ENCODE measurements at regions not wholly inside any gene's neighbourhood (a gene's known extent, or its start where the extent isn't known, plus 50 kb on each side); places are given as distances from the start of the nearest gene placed in this dataset.
"Not testable (repeated sequence)": the region's sequence is repeated elsewhere in the genome, so short reads cannot be mapped to it uniquely, and the experiment has no call there.

GRCh38 chr2:18047896-18048657 is 169.6 kb downstream of the KCNS3 start:
- H3K27me3 ChIP-seq (ENCODE audit: low read depth, low read length) = no peaks in the 10 kb centered on the region
- no peaks in the 10 kb centered on the region for H3K9me3 ChIP-seq (ENCODE audit: control insufficient read depth in 1 of 2, low read length in 2 of 2)
- H3K36me3 ChIP-seq (ENCODE audit: control insufficient read depth in 1 of 2, insufficient read depth in 2 of 2, low read length in 2 of 2) = no peaks in the 10 kb centered on the region
- H3K4me3 ChIP-seq (ENCODE audit: low read depth in 1 of 2, low read length in 2 of 2) = no peak overlapping the region
- H3K4me1 ChIP-seq (ENCODE audit: control insufficient read depth in 1 of 2, insufficient read depth in 2 of 2, low read length in 2 of 2) = peaks cover 0 to 4% of the 10 kb centered on the region in 2 donors
- H3K27ac ChIP-seq (ENCODE audit: low read length) = no peak overlapping the region

DNA sequence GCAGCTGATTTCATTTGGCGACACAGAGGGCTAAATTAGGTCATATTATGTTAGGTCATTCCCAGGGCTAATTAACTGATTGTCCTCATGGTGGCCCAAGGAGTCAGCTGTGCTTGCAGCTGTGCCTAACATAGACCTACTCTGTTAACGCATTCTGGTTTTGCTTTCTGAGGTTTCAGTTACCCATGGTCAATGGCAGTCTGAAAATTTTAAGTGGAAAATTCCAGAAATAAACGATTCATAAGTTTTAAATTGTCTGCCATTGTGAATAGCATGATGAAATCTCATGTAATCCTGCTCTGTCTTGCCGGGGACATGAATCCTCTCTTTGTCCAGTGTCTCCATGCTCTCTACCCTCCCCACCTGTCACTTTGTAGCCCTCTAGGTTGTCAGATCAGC is 168.7 kb downstream of the KCNS3 start:
- H3K27ac ChIP-seq (ENCODE audit: low read length) = no peak overlapping the region

GRCh38 chr2:18046558-18047212 is 168.2 kb downstream of the KCNS3 start:
- H3K27ac ChIP-seq (ENCODE audit: low read length) = no peak overlapping the region
- H3K4me1 ChIP-seq (ENCODE audit: control insufficient read depth in 1 of 2, insufficient read depth in 2 of 2, low read length in 2 of 2) = peaks cover 0 to 4% of the 10 kb centered on the region in 2 donors
- no peaks in the 10 kb centered on the region for H3K27me3 ChIP-seq (ENCODE audit: low read depth, low read length)
- no peak overlapping the region for H3K4me3 ChIP-seq (ENCODE audit: low read depth in 1 of 2, low read length in 2 of 2)
- H3K9me3 ChIP-seq (ENCODE audit: control insufficient read depth in 1 of 2, low read length in 2 of 2) = no peaks in the 10 kb centered on the region
- H3K36me3 ChIP-seq (ENCODE audit: control insufficient read depth in 1 of 2, insufficient read depth in 2 of 2, low read length in 2 of 2) = no peaks in the 10 kb centered on the region

More for the DNA sequence above, 168.7 kb downstream of the KCNS3 start:
- Histone ChIP-seq H3K4me3 (ENCODE audit: low read depth in 1 of 2, low read length in 2 of 2) (no peak overlapping the region), H3K9me3 (ENCODE audit: control insufficient read depth in 1 of 2, low read length in 2 of 2) (no peaks in the 10 kb centered on the region), H3K27me3 (ENCODE audit: low read depth, low read length) (no peaks in the 10 kb centered on the region), H3K4me1 (ENCODE audit: control insufficient read depth in 1 of 2, insufficient read depth in 2 of 2, low read length in 2 of 2) (peaks cover 0 to 4% of the 10 kb centered on the region in 2 donors), H3K36me3 (ENCODE audit: control insufficient read depth in 1 of 2, insufficient read depth in 2 of 2, low read length in 2 of 2) (no peaks in the 10 kb centered on the region)

DNA sequence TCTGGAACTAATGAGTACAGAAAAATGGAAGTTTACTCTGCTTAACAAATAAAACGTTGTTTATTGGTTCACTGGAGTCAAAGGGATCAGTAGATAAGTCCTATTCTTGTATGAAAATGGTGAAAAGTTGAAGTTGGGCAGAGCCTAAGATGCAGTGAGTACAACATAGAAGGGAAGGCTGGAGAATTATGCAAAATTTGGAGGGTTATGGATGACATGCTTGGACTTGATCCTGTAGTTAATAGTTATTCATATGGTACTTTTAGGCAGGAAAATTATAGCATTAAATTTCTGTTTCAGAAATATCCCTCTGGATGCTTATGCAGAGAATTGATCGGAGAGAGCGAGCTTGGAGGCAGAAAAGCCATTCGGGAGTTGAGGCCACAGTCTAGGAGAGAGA is 167.6 kb downstream of the KCNS3 start:
- H3K36me3 ChIP-seq (ENCODE audit: control insufficient read depth in 1 of 2, insufficient read depth in 2 of 2, low read length in 2 of 2) = no peaks in the 10 kb centered on the region
- H3K4me1 ChIP-seq (ENCODE audit: control insufficient read depth in 1 of 2, insufficient read depth in 2 of 2, low read length in 2 of 2) = peaks cover 0 to 4% of the 10 kb centered on the region in 2 donors
- no peak overlapping the region for H3K4me3 ChIP-seq (ENCODE audit: low read depth in 1 of 2, low read length in 2 of 2)
- no peak overlapping the region for H3K27ac ChIP-seq (ENCODE audit: low read length)
- no peaks in the 10 kb centered on the region for H3K9me3 ChIP-seq (ENCODE audit: control insufficient read depth in 1 of 2, low read length in 2 of 2)
- no peaks in the 10 kb centered on the region for H3K27me3 ChIP-seq (ENCODE audit: low read depth, low read length)

DNA sequence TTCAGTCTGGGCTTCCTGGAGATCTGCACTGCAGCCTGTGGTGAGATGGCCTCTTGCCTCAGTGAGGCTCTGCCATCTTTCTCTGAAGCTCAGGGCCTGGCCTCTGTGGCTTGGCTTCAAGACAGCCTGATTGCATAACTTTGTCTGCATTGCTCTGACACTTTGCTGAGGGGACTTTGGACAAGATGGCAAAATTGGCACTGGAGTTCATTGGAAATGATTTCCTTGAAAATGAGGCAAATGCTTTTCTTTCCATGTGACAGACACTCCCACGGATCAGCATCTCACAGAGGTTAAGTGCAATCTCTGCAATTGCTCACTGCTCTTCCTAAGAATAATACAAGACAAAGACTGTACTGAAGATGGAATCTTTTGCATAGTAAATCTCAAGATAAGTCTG is 166.8 kb downstream of the KCNS3 start:
- Histone ChIP-seq H3K4me1 (ENCODE audit: control insufficient read depth in 1 of 2, insufficient read depth in 2 of 2, low read length in 2 of 2) (peaks cover 0 to 4% of the 10 kb centered on the region in 2 donors), H3K9me3 (ENCODE audit: control insufficient read depth in 1 of 2, low read length in 2 of 2) (no peaks in the 10 kb centered on the region), H3K27me3 (ENCODE audit: low read depth, low read length) (no peaks in the 10 kb centered on the region), H3K4me3 (ENCODE audit: low read depth in 1 of 2, low read length in 2 of 2) (no peak overlapping the region), H3K36me3 (ENCODE audit: control insufficient read depth in 1 of 2, insufficient read depth in 2 of 2, low read length in 2 of 2) (no peaks in the 10 kb centered on the region), H3K27ac (ENCODE audit: low read length) (no peak overlapping the region)

DNA sequence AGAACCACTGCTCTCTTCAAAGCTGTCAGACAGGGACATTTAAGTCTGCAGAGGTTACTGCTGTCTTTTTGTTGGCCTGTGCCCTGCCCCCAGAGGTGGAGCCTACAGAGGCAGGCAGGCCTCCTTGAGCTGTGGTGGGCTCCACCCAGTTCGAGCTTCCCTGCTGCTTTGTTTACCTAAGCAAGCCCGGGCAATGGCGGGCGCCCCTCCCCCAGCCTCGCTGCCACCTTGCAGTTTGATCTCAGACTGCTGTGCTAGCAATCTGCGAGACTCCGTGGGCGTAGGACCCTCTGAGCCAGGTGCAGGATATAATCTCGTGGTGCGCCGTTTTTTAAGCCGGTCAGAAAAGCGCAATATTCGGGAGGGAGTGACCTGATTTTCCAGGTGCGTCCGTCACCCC is 138.9 kb downstream of the KCNS3 start:
- not testable (repeated sequence) for H3K36me3 ChIP-seq (ENCODE audit: control insufficient read depth in 1 of 2, insufficient read depth in 2 of 2, low read length in 2 of 2); H3K4me3 ChIP-seq (ENCODE audit: low read depth in 1 of 2, low read length in 2 of 2); H3K27ac ChIP-seq (ENCODE audit: low read length); H3K4me1 ChIP-seq (ENCODE audit: control insufficient read depth in 1 of 2, insufficient read depth in 2 of 2, low read length in 2 of 2); H3K27me3 ChIP-seq (ENCODE audit: low read depth, low read length)
- peaks cover 3 to 13% of the 10 kb centered on the region in 2 donors for H3K9me3 ChIP-seq (ENCODE audit: control insufficient read depth in 1 of 2, low read length in 2 of 2)

GRCh38 chr2:18009891-18010290 is 131.4 kb downstream of the KCNS3 start:
- Histone ChIP-seq H3K9me3 (ENCODE audit: control insufficient read depth in 1 of 2, low read length in 2 of 2) (no peaks in the 10 kb centered on the region), H3K27ac (ENCODE audit: low read length) (no peak overlapping the region), H3K4me3 (ENCODE audit: low read depth in 1 of 2, low read length in 2 of 2) (no peak overlapping the region), H3K36me3 (ENCODE audit: control insufficient read depth in 1 of 2, insufficient read depth in 2 of 2, low read length in 2 of 2) (no peaks in the 10 kb centered on the region), H3K4me1 (ENCODE audit: control insufficient read depth in 1 of 2, insufficient read depth in 2 of 2, low read length in 2 of 2) (no peaks in the 10 kb centered on the region), H3K27me3 (ENCODE audit: low read depth, low read length) (no peaks in the 10 kb centered on the region)

GRCh38 chr2:18005411-18005810 is 126.9 kb downstream of the KCNS3 start:
- Histone ChIP-seq H3K9me3 (ENCODE audit: control insufficient read depth in 1 of 2, low read length in 2 of 2) (peaks cover 0 to 3% of the 10 kb centered on the region in 2 donors), H3K27ac (ENCODE audit: low read length) (no peak overlapping the region), H3K27me3 (ENCODE audit: low read depth, low read length) (no peaks in the 10 kb centered on the region), H3K4me1 (ENCODE audit: control insufficient read depth in 1 of 2, insufficient read depth in 2 of 2, low read length in 2 of 2) (no peaks in the 10 kb centered on the region), H3K4me3 (ENCODE audit: low read depth in 1 of 2, low read length in 2 of 2) (no peak overlapping the region), H3K36me3 (ENCODE audit: control insufficient read depth in 1 of 2, insufficient read depth in 2 of 2, low read length in 2 of 2) (no peaks in the 10 kb centered on the region)

GRCh38 chr2:18001671-18002070 is 123.2 kb downstream of the KCNS3 start:
- no peak overlapping the region for H3K27ac ChIP-seq (ENCODE audit: low read length)
- H3K4me3 ChIP-seq (ENCODE audit: low read depth in 1 of 2, low read length in 2 of 2) = no peak overlapping the region
- H3K9me3 ChIP-seq (ENCODE audit: control insufficient read depth in 1 of 2, low read length in 2 of 2) = peaks cover 0 to 10% of the 10 kb centered on the region in 2 donors
- H3K36me3 ChIP-seq (ENCODE audit: control insufficient read depth in 1 of 2, insufficient read depth in 2 of 2, low read length in 2 of 2) = no peaks in the 10 kb centered on the region
- H3K27me3 ChIP-seq (ENCODE audit: low read depth, low read length) = no peaks in the 10 kb centered on the region
- no peaks in the 10 kb centered on the region for H3K4me1 ChIP-seq (ENCODE audit: control insufficient read depth in 1 of 2, insufficient read depth in 2 of 2, low read length in 2 of 2)

GRCh38 chr2:17996978-17997377 is 118.5 kb downstream of the KCNS3 start:
- Histone ChIP-seq H3K9me3 (ENCODE audit: control insufficient read depth in 1 of 2, low read length in 2 of 2) (peaks cover 0 to 10% of the 10 kb centered on the region in 2 donors), H3K4me1 (ENCODE audit: control insufficient read depth in 1 of 2, insufficient read depth in 2 of 2, low read length in 2 of 2) (no peaks in the 10 kb centered on the region), H3K27ac (ENCODE audit: low read length) (no peak overlapping the region), H3K4me3 (ENCODE audit: low read depth in 1 of 2, low read length in 2 of 2) (no peak overlapping the region), H3K27me3 (ENCODE audit: low read depth, low read length) (no peaks in the 10 kb centered on the region), H3K36me3 (ENCODE audit: control insufficient read depth in 1 of 2, insufficient read depth in 2 of 2, low read length in 2 of 2) (no peaks in the 10 kb centered on the region)

GRCh38 chr2:17995593-17995992 is 117.1 kb downstream of the KCNS3 start:
- no peak overlapping the region for H3K27ac ChIP-seq (ENCODE audit: low read length)
- H3K4me3 ChIP-seq (ENCODE audit: low read depth in 1 of 2, low read length in 2 of 2) = no peak overlapping the region
- no peaks in the 10 kb centered on the region for H3K27me3 ChIP-seq (ENCODE audit: low read depth, low read length)
- H3K4me1 ChIP-seq (ENCODE audit: control insufficient read depth in 1 of 2, insufficient read depth in 2 of 2, low read length in 2 of 2) = no peaks in the 10 kb centered on the region
- H3K36me3 ChIP-seq (ENCODE audit: control insufficient read depth in 1 of 2, insufficient read depth in 2 of 2, low read length in 2 of 2) = no peaks in the 10 kb centered on the region
- H3K9me3 ChIP-seq (ENCODE audit: control insufficient read depth in 1 of 2, low read length in 2 of 2) = peaks cover 0 to 8% of the 10 kb centered on the region in 2 donors

Measured in muscle layer of duodenum (tissue), 2 donors.